Ascending aorta (tissue), 2 donors: ENCODE measurements at regions not wholly inside any gene's neighbourhood (a gene's known extent, or its start where the extent isn't known, plus 50 kb on each side); places are given as distances from the start of the nearest gene placed in this dataset.

ENCODE experiments used
- DNase-seq, 2 donors: peaks; one replicate each; pipeline ENCODE4 v3.0.0-alpha.2; 2019; ENCODE audit warnings: low spot score in 2 of 2
- H3K27ac ChIP-seq, 2 donors: fragments of 200-600 bp; sonication (generic); one replicate each; pipeline ENCODE4 v1.5.1; 2016 to 2017; ENCODE audit warnings: mild to moderate bottlenecking in 1 of 2
- H3K27me3 ChIP-seq: fragments of 200-600 bp; sonication (generic); one replicate; pipeline ENCODE4 v1.5.1; 2017
- H3K36me3 ChIP-seq, 2 donors: fragments of 200-600 bp; sonication (generic); one replicate each; pipeline ENCODE4 v1.5.1; 2016
- H3K4me1 ChIP-seq, 2 donors: fragments of 200-600 bp; sonication (generic); one replicate each; pipeline ENCODE4 v1.5.1; 2016 to 2017; ENCODE audit warnings: mild to moderate bottlenecking in 1 of 2
- H3K4me3 ChIP-seq, 2 donors: fragments of 200-600 bp; sonication (generic); one replicate each; pipeline ENCODE4 v1.5.1; 2016 to 2017; ENCODE audit warnings: mild to moderate bottlenecking in 1 of 2
- H3K9me3 ChIP-seq, 2 donors: fragments of 200-600 bp; sonication (generic); one replicate each; pipeline ENCODE4 v1.5.1; 2016
- CTCF ChIP-seq, 3 experiments: fragments of 200-600 bp in 2 of 3; fragments of 450-650 bp in 1 of 3; sonication (generic) in 2 of 3; IDR thresholded peaks; one replicate each; pipeline ENCODE4 v1.5.1; 2016 to 2019; ENCODE audit warnings: antibody characterized with exemption in 3 of 3, mild to moderate bottlenecking in 1 of 3, moderate library complexity in 1 of 3
- intact Hi-C: fragments of 100-400 bp; cut with DNase I; formaldehyde crosslinking; loops from one replicate; pipeline ENCODE4 v1.15.1; 2023

- Histone ChIP-seq H3K9me3 (no peaks in the 10 kb centered on the region), H3K36me3 (no peaks in the 10 kb centered on the region), H3K27ac (no peak overlapping the region), H3K4me1 (no peaks in the 10 kb centered on the region), H3K4me3 (no peak overlapping the region), H3K27me3 (no peaks in the 10 kb centered on the region)
- DNase-seq: no peak
- intact Hi-C loops: no loop called here
- TF ChIP-seq CTCF (IDR thresholded peaks at IDR 0.05): no peak
Measured at GRCh38 chrX:101732870-101733269, 73.2 kb upstream of the ARMCX2 start.

DNA sequence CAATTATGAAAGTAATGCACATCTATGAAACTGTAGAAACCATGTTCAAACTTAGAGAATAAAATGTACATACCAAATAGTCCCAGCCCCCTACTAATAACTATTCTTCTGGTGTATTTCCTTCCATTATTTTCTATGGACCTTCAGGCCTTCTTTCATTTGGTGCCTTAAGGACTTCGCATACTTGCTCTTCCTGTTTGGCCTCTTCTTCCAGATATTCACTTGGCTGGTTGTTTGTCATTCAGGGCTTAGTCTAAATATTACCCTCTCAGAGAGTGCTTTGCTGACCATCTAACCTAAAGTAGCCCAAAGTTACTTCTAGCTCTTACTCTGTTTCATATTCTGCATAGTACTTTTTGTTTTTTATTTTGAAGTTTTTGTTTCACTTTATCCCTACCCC, 70.3 kb upstream of the ARMCX2 start:
- Histone ChIP-seq H3K4me1 (no peaks in the 10 kb centered on the region), H3K27me3 (no peaks in the 10 kb centered on the region), H3K4me3 (no peak overlapping the region), H3K9me3 (no peaks in the 10 kb centered on the region), H3K27ac (no peak overlapping the region), H3K36me3 (no peaks in the 10 kb centered on the region)
- intact Hi-C loops: no loop called here
- no peak for DNase-seq
- no peak for TF ChIP-seq CTCF (IDR thresholded peaks at IDR 0.05)
